ENCODE measurements at regions not wholly inside any gene's neighbourhood (a gene's known extent, or its start where the extent isn't known, plus 50 kb on each side); places are given as distances from the start of the nearest gene placed in this dataset.
"Not testable (repeated sequence)": the region's sequence is repeated elsewhere in the genome, so short reads cannot be mapped to it uniquely, and the experiment has no call there.

DNA sequence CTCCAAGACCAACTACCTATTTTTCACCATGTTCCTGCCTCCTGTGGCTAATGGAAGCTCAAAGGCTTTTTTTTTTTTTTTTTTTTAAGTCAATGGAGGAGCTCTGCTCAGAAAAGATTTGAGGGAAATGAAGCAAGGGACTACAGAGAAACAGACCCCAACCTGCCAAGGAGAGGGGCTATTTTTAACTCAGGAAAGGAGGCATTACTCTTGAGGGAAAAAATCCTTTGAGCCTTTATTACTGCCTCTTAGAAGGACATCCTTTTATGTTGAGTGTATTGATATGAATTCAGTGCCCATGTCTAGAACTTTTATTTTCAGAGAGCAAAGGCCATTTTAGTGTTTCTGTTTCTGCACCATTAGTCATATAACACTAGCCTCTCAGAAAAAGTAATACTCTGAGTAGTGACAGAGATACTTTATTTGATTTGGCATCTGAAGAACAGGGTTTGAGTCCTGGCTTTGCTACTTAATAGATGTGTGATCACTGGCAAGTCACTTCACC is 68.1 kb upstream of the PCDH8 start:
- no peak overlapping the region for H3K4me3 ChIP-seq (ENCODE audit: control insufficient read depth, low read depth, low read length)
- TF ChIP-seq, protein P1, sequence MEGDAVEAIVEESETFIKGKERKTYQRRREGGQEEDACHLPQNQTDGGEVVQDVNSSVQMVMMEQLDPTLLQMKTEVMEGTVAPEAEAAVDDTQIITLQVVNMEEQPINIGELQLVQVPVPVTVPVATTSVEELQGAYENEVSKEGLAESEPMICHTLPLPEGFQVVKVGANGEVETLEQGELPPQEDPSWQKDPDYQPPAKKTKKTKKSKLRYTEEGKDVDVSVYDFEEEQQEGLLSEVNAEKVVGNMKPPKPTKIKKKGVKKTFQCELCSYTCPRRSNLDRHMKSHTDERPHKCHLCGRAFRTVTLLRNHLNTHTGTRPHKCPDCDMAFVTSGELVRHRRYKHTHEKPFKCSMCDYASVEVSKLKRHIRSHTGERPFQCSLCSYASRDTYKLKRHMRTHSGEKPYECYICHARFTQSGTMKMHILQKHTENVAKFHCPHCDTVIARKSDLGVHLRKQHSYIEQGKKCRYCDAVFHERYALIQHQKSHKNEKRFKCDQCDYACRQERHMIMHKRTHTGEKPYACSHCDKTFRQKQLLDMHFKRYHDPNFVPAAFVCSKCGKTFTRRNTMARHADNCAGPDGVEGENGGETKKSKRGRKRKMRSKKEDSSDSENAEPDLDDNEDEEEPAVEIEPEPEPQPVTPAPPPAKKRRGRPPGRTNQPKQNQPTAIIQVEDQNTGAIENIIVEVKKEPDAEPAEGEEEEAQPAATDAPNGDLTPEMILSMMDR (conservative IDR thresholded peaks at IDR 0.05; ENCODE audit: control insufficient read depth, insufficient read depth, low read depth, low read length) = no peak
- no peak for DNase-seq (ENCODE audit: low read depth)

DNA sequence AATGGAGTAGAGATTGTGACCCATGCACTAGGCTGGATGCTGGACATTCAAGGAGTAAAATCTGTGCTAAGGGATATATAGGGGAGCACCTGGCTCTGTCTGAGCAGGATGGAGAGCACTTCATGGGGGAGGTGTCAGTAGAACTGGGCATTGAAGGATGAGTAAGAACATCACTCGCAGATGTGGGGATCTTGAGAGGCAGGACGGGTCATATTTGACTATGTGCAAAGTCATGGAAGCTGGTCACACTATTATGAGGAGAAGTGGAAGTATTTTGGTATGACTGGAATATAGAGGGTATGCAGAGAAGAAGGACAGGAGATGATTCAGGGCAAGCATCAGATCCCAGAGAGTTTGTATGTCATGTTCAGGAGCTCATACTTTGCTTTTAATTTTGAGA is 62.9 kb upstream of the PCDH8 start:
- TF ChIP-seq, protein P1 (conservative IDR thresholded peaks at IDR 0.05; ENCODE audit: control insufficient read depth, insufficient read depth, low read depth, low read length) = no peak
- no peak for DNase-seq (ENCODE audit: low read depth)
- H3K4me3 ChIP-seq (ENCODE audit: control insufficient read depth, low read depth, low read length) = no peak overlapping the region

DNA sequence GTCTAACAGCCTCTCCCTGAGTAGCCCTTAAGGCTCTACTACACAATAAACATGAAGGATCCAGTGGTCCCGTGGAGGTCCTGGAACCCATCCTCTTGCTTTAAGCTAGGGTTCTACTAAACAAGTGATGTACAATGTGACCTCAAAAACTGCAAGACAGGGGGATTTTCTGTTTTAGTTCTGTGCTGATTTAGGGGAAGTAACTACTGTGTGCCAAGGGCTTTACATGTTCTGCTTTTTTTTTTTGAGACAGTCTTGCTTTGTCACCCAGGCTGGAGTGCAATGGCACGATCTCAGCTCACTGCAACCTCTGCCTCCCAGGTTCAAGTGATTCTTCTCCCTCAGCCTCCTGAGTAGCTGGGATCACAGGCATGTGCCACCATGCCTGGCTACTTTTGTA is 61.9 kb upstream of the PCDH8 start:
- DNase-seq (ENCODE audit: low read depth); H3K4me3 ChIP-seq (ENCODE audit: control insufficient read depth, low read depth, low read length): not testable (repeated sequence)

DNA sequence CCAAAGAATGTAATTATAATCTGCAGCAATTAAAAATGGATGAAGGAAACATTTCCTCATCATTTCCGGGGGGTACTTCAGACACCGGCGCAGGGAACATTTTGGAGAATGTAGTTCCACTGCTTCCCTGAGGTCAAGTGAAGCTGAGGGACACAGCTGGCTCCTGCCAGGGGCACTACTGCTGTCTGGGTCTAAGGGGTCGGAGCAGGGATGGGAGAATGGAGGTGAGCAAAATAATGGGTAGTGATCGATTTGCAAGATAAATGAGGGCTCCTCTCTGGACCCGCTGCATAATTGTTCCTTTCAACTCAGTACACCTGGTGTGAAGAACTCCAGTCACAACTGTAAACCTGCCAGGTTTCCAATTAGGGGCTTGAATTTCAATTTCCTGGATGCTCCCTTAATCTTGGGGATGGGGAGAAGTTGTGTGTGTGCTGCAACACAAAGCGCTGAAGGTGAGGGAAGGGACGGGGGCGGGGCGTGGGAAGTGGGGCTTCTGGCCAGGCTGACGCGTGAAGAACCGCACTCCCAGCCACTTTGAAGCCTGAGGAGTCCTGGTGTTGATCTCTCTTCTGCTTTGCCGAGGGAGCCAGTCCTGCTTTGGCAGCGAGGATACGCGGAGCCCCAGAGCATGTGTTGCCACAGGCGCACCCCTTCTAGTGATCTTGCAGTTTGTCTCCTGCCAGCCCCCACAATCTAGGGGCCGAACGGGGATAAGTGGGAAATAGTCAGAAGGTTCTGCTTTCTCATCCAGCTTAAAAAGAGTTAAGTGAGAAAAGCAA is 57.9 kb upstream of the PCDH8 start:
- DNase-seq (ENCODE audit: low read depth) = no peak

DNA sequence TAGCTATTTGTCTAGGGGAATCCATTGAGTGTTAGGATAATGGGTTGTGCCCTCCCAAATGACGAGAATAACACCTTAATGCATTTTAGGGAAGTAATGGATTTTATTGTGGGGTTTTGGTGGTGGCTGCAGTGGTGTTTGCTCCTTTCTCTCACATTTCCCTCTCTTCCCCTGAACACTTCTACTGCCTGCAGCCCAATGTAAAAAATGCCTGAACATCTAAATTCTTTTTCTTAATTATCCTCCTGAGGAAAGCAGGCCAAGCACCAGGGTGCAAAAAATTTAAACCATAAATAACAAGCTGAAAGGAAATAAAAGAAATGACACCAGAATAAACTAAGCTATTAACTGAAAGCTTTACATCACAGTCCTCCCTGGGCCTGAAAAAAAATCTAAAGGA is 57.3 kb upstream of the PCDH8 start:
- DNase-seq (ENCODE audit: low read depth) = no peak
- TF ChIP-seq, protein P1 (conservative IDR thresholded peaks at IDR 0.05; ENCODE audit: control insufficient read depth, insufficient read depth, low read depth, low read length) = no peak
- H3K4me3 ChIP-seq (ENCODE audit: control insufficient read depth, low read depth, low read length) = no peak overlapping the region

More for the DNA sequence above, 57.9 kb upstream of the PCDH8 start:
- no peak overlapping the region for H3K4me3 ChIP-seq (ENCODE audit: control insufficient read depth, low read depth, low read length)
- TF ChIP-seq, protein P1 (conservative IDR thresholded peaks at IDR 0.05; ENCODE audit: control insufficient read depth, insufficient read depth, low read depth, low read length) = no peak

DNA sequence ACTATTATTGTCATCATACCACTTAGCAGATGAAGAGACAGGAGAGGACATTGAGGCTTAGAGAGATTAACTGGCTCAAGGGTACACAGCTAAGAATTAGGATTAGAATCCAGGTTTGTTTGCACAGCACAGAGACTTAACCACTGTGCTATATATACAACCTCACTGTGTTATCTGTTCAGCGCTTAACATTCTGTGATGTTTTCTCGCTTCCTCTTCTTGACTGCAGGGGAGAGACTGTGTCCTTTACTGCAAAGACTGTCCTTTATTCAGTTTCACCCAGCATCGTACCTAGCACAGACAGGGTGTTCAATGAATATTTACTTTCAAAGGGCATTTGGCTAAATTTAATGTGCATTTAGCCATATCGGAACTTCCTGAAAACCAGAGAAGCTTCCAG is 54.9 kb upstream of the PCDH8 start:
- H3K4me3 ChIP-seq (ENCODE audit: control insufficient read depth, low read depth, low read length) = no peak overlapping the region
- no peak for DNase-seq (ENCODE audit: low read depth)
- TF ChIP-seq, protein P1 (conservative IDR thresholded peaks at IDR 0.05; ENCODE audit: control insufficient read depth, insufficient read depth, low read depth, low read length) = no peak

DNA sequence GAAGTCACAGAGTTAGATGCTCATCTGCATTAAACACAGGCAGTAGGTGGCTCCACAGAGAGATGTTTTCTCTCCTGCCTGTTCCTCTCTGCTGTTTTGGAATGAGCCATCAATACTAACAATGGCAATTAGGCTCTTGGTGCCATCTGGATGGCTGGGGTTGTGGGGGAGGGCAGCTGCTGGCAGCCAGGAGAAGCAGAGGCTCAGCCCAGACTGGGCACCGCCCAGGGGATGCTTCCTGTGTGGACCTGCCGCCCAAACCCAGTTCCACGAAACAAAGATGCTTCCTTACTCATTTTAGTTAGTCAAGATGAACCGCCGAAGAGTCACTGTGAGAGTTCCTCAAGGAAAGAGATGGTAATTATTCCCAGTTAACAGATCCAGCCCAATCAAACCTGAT is 50.8 kb upstream of the PCDH8 start:
- no peak overlapping the region for H3K4me3 ChIP-seq (ENCODE audit: control insufficient read depth, low read depth, low read length)
- TF ChIP-seq, protein P1 (conservative IDR thresholded peaks at IDR 0.05; ENCODE audit: control insufficient read depth, insufficient read depth, low read depth, low read length) = no peak
- no peak for DNase-seq (ENCODE audit: low read depth)

All from fibroblast of mammary gland (primary cell).